ENCODE measurements at regions not wholly inside any gene's neighbourhood (a gene's known extent, or its start where the extent isn't known, plus 50 kb on each side); places are given as distances from the start of the nearest gene placed in this dataset.

DNA sequence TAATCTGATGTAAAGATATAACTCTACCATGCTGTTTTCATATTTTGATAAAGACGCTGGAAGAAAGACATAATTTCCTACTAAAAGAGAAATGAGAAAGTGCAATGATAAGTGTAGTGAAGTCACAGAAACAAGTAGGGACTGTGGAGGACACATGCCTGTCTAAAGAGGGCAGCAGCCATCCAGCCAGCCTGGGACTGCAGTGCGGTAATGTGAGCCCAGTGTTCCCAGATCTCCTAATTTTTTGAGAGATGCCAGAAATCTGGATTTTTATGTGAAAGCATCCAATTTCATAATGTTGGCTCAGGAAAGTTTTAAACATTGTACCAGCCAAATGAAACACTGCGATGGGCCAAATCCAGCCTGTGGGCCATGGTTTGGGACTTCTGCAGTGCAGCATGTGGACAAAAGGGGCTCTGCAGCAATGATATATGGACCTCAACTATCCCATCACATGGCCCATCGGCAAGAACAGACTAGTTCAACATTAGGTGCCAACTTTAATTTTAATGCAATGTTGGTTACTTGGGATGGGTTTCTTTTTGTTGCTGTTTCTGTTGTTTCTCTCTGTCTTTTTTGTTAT lies 329.5 kb downstream of the LTN1 start:
- no peaks in the 10 kb centered on the region for H3K27me3 ChIP-seq (ENCODE audit: insufficient read depth, low read length, poor library complexity, severe bottlenecking)
- no peaks in the 10 kb centered on the region for H3K79me2 ChIP-seq (ENCODE audit: insufficient read depth, low read length)
- H3K4me1 ChIP-seq (ENCODE audit: insufficient read depth, low read length, poor library complexity, severe bottlenecking) = no peaks in the 10 kb centered on the region
- no peaks in the 10 kb centered on the region for H4K20me1 ChIP-seq (ENCODE audit: insufficient read depth, low read length, poor library complexity, severe bottlenecking)
- no peak overlapping the region for H3K4me2 ChIP-seq (ENCODE audit: low read depth, low read length, poor library complexity, severe bottlenecking)
- H3K9me3 ChIP-seq (ENCODE audit: insufficient read depth, low read depth, low read length) = no peaks in the 10 kb centered on the region
- TF ChIP-seq EZH2phosphoT487 (IDR thresholded peaks at IDR 0.05; ENCODE audit: borderline replicate concordance) = no peak
- TF ChIP-seq, protein P1, sequence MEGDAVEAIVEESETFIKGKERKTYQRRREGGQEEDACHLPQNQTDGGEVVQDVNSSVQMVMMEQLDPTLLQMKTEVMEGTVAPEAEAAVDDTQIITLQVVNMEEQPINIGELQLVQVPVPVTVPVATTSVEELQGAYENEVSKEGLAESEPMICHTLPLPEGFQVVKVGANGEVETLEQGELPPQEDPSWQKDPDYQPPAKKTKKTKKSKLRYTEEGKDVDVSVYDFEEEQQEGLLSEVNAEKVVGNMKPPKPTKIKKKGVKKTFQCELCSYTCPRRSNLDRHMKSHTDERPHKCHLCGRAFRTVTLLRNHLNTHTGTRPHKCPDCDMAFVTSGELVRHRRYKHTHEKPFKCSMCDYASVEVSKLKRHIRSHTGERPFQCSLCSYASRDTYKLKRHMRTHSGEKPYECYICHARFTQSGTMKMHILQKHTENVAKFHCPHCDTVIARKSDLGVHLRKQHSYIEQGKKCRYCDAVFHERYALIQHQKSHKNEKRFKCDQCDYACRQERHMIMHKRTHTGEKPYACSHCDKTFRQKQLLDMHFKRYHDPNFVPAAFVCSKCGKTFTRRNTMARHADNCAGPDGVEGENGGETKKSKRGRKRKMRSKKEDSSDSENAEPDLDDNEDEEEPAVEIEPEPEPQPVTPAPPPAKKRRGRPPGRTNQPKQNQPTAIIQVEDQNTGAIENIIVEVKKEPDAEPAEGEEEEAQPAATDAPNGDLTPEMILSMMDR (conservative IDR thresholded peaks at IDR 0.05; ENCODE audit: low read length) = no peak
- no peak overlapping the region for H3K4me3 ChIP-seq (ENCODE audit: low read length, poor library complexity, severe bottlenecking)
- H3F3A ChIP-seq (ENCODE audit: low read depth) = no peaks in the 10 kb centered on the region
- H3K36me3 ChIP-seq (ENCODE audit: insufficient read depth, low read length) = no peaks in the 10 kb centered on the region
- H2AFZ ChIP-seq (ENCODE audit: low read length) = no peak overlapping the region
- no peak overlapping the region for H3K9ac ChIP-seq (ENCODE audit: low read depth, low read length, poor library complexity, severe bottlenecking)
- H3K9me2 ChIP-seq (replicated peaks; ENCODE audit: low read depth, low read length) = no peaks in the 10 kb centered on the region

DNA sequence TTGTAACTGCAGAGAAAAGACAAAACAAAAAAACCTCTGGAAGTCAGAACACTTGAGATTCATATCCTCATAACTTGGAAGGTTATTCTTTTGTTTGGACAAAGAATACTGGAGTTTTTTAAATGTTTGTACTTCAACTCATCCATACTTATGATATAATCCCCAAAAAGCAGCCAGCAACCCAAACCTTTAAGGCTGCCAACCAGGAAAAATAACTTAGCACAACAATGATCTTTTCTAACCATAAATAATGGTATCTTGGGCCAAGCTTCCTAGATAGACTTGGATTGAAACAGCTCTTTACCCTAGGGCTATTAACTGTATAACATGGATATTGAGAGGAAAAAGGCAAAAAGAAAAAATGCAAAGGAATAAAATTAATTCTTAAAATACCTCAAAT lies 335.1 kb downstream of the LTN1 start:
- Histone ChIP-seq H3K9me2 (replicated peaks; ENCODE audit: low read depth, low read length) (no peaks in the 10 kb centered on the region), H3K4me1 (ENCODE audit: insufficient read depth, low read length, poor library complexity, severe bottlenecking) (no peaks in the 10 kb centered on the region), H3K36me3 (ENCODE audit: insufficient read depth, low read length) (no peaks in the 10 kb centered on the region), H3K79me2 (ENCODE audit: insufficient read depth, low read length) (no peaks in the 10 kb centered on the region), H3K4me3 (ENCODE audit: low read length, poor library complexity, severe bottlenecking) (no peak overlapping the region), H2AFZ (ENCODE audit: low read length) (no peak overlapping the region), H3K27me3 (ENCODE audit: insufficient read depth, low read length, poor library complexity, severe bottlenecking) (no peaks in the 10 kb centered on the region), H3K4me2 (ENCODE audit: low read depth, low read length, poor library complexity, severe bottlenecking) (no peak overlapping the region), H3K9ac (ENCODE audit: low read depth, low read length, poor library complexity, severe bottlenecking) (no peak overlapping the region), H3F3A (ENCODE audit: low read depth) (no peaks in the 10 kb centered on the region), H3K9me3 (ENCODE audit: insufficient read depth, low read depth, low read length) (no peaks in the 10 kb centered on the region), H4K20me1 (ENCODE audit: insufficient read depth, low read length, poor library complexity, severe bottlenecking) (no peaks in the 10 kb centered on the region)
- TF ChIP-seq, protein P1 (conservative IDR thresholded peaks at IDR 0.05; ENCODE audit: low read length) = no peak
- TF ChIP-seq EZH2phosphoT487 (IDR thresholded peaks at IDR 0.05; ENCODE audit: borderline replicate concordance) = no peak

DNA sequence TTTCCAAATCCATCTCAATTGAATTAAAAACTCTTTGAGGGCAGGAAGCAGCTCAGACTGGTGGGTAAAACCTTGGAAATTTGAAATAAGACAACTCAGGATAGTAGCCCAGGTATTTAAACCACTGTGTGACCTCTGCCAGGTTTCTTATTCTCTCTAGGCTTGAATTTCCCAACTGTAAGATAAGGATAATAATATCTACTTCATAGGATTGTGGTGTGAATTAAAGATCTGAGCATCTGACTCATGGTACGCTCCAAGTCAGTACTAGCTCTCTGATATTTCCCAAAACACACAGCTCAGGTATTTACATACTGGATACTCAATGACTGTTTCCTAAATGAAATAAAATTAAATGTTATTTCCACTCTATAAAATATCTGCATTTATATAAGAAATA lies 337.2 kb downstream of the LTN1 start:
- Histone ChIP-seq H3K4me3 (ENCODE audit: low read length, poor library complexity, severe bottlenecking) (no peak overlapping the region), H3F3A (ENCODE audit: low read depth) (no peaks in the 10 kb centered on the region), H3K27me3 (ENCODE audit: insufficient read depth, low read length, poor library complexity, severe bottlenecking) (no peaks in the 10 kb centered on the region), H3K9me2 (replicated peaks; ENCODE audit: low read depth, low read length) (no peaks in the 10 kb centered on the region), H3K4me1 (ENCODE audit: insufficient read depth, low read length, poor library complexity, severe bottlenecking) (no peaks in the 10 kb centered on the region), H3K9me3 (ENCODE audit: insufficient read depth, low read depth, low read length) (no peaks in the 10 kb centered on the region), H3K9ac (ENCODE audit: low read depth, low read length, poor library complexity, severe bottlenecking) (no peak overlapping the region), H3K79me2 (ENCODE audit: insufficient read depth, low read length) (no peaks in the 10 kb centered on the region), H3K36me3 (ENCODE audit: insufficient read depth, low read length) (no peaks in the 10 kb centered on the region), H3K4me2 (ENCODE audit: low read depth, low read length, poor library complexity, severe bottlenecking) (no peak overlapping the region), H4K20me1 (ENCODE audit: insufficient read depth, low read length, poor library complexity, severe bottlenecking) (no peaks in the 10 kb centered on the region), H2AFZ (ENCODE audit: low read length) (no peak overlapping the region)
- no peak for TF ChIP-seq EZH2phosphoT487 (IDR thresholded peaks at IDR 0.05; ENCODE audit: borderline replicate concordance)
- TF ChIP-seq, protein P1 (conservative IDR thresholded peaks at IDR 0.05; ENCODE audit: low read length) = no peak

All from Loucy (cell line).